ENCODE measurements at regions not wholly inside any gene's neighbourhood (a gene's known extent, or its start where the extent isn't known, plus 50 kb on each side); places are given as distances from the start of the nearest gene placed in this dataset.

GRCh38 chr19:29375429-29376119 lies 150.2 kb upstream of the VSTM2B start:
- no peak for DNase-seq

GRCh38 chr19:29376855-29377354 lies 148.9 kb upstream of the VSTM2B start:
- no peak for DNase-seq

- no peak for DNase-seq
Measured at GRCh38 chr19:29378126-29378525, 147.7 kb upstream of the VSTM2B start.

DNA sequence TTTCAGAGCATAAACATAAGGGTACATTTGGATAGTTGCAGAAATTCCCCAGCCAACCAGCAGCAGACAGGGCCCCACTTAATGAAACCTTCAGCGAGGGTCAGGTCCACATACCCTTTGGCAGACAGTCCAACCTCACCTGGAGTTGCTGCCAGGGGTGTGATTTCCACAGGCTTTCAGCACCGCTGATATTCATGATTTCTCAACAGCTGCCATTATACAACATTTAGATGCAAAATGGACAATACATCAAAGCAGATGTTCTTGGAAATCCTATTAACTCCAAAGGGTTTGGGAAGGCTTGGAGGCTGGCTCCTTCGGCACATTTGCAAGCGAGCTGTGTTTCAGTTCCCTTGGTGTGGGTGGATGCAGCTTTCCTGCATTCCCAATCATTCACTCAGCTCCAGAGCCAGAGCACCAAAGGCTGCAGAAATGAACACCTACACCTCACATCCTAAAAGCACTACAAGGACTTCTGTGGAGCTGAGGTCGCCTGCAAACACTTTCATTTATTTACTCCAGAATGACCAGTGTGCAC lies 147.2 kb upstream of the VSTM2B start:
- no peak for DNase-seq

DNA sequence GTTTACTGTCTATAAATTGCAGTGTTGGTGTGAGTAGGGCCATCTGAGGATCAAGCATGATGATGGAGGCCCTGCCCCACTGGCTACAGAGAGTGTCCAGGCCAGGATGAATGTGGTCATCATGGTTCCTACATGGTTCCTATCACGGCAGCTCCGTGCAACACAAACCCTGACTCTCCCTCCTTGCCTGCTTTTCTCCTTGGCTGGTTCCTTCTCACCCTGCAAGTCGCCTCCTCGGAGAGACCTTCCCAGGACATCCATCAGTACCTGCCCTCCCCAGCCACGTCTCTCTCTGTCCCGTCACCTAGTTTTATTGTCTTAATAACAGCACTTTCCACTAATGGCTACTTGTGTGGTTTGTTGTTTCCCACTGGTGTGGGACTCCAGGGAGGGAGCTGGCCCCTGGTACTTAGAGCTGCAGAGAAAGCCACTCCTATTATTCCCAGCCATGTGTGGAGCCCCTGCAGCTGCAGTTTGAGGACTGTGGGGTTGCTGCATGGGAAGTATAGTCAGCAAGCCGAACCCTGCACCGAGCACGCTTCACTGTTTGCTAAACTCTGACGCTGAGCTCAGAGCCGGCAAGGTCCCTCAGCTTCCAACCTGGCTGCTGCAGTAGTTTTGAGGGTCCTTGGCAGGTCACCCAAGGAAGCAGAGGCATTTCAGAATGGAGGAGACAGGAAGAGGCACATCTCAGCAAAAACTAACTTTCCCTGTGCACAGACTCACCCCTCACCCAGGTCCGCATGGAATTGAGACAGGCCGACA lies 146.4 kb upstream of the VSTM2B start:
- DNase-seq, result no peak

GRCh38 chr19:29380581-29380980 lies 145.2 kb upstream of the VSTM2B start:
- no peak for DNase-seq

DNA sequence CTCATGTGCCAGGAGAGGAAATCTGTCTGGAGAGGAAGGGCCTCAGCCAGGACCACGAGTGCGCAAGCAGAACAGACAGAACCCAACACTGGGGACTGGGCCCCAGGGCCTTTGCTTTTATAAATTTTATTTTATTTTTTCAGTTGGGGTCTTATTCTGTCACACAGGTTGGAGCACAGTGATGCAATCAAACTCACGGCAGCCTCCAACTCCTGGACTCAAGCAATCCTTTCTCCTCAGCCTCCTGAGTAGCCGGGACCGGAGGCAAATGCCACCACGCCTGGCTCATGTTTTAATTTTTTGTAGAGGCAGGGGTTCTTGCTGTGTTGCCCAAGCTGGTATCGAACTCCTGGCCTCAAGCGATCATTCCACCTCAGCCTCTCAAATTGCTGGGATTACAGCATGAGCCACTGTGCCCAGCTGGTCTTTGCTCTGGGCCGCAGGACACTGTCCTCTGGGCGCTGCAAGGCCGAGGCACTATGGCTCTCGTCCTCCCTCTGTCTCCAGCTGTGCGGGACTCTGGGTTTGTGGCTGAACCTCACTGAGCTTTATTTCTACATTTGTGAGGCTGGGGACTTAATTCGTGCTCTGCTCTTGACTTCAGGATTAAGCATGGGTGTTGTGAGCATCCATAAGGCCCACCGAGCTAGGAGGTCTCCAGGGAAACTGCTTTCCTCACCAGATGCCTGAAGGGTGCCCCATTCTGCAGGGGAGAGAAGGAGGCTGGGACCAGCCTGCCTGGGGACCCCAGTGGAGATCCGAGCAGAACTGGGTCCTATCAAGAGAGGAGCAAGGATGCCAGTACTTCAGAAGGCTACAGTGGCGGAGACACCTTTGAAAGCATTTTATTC lies 144.2 kb upstream of the VSTM2B start:
- no peak for DNase-seq

GRCh38 chr19:29383696-29384095 lies 142.1 kb upstream of the VSTM2B start:
- no peak for DNase-seq

DNA sequence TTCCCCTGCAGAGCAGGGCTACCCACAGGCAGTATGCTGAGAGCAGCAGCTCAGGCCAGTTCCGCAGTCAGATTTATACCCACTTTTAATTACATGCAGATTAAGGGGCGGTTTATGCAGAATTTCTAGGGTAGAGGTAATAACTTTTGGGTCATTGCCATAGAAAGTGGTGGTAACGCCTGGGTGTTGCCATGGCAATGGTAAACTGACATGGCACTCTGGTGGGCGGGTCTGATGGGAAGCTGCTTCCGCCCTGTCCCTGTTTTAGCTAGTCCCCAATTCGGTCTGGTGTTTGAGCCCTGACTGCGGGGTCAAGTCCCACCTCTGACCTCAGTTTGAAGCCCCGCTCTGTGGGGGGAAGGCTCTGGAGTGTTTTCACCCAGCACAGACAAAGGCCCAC lies 141.1 kb upstream of the VSTM2B start:
- DNase-seq, result no peak

DNA sequence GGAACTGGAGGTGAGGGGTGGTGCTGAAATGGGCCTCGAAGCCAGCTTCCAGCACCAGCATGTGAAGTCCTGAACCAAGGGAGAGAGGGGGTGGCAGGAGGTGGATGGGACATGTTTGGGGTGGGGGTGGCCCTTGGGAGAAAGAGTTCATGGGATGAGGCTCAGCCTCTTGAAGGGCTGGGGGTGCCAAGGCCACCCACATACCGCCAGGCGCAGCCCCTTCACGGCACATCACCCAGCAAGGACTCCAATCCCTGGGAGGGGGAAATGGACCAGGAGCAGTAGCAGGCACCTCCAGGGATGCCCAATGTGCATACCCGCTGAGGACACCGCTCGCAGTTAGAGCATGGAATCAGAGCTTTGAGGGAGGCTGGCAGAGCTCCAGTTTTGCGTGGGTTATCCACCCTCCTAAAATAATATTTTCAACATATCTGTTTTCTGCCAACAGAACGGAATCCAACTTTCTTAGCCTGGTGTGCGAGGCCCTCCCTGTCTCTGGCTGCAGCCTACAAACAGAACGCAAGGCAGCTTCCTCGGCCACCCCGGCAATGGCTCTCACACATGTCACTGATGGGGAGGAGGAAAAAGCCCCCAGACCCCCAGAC lies 140.5 kb upstream of the VSTM2B start:
- no peak for DNase-seq

- no peak for DNase-seq
Measured at GRCh38 chr19:29386970-29387369, 138.8 kb upstream of the VSTM2B start.

DNA sequence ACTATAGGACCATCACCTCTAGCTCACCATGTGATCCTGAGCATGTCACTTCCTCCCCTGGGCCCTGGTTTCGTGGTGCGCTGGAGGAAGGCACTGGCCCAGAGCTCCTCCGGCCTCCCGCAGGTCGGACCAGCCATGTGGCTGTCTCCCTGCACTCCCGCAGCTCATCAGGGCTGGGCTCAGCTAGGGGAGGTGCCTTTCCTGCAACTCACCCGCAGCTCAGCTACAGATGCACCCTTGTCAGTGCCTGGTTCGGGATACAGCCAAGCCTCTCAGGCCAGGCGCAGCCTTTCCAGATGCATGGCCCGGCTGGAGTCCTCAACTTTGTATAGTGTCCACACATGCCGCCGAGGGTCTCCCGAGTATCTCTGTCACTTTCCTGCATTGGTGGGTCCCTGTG lies 138.2 kb upstream of the VSTM2B start:
- no peak for DNase-seq

DNA sequence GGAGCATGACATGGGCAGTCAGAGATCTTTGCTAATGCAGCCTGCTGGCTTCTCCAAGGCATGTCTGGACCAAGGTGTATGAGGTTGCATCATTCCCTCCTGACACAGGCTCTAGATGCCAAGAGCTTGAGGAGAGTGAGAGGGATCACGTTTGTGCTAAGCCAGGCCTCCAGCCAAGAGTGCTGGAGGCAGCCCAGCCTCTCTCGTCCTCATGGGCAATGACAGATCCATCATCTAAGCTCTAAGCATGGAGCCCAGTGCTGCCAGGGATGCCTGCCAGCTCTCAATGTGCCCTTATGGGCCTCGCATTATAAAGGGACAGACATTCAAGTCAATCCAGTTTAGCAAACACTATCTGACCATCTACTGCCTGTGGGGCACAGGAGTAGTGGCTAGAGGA lies 136.3 kb upstream of the VSTM2B start:
- DNase-seq, result no peak

DNA sequence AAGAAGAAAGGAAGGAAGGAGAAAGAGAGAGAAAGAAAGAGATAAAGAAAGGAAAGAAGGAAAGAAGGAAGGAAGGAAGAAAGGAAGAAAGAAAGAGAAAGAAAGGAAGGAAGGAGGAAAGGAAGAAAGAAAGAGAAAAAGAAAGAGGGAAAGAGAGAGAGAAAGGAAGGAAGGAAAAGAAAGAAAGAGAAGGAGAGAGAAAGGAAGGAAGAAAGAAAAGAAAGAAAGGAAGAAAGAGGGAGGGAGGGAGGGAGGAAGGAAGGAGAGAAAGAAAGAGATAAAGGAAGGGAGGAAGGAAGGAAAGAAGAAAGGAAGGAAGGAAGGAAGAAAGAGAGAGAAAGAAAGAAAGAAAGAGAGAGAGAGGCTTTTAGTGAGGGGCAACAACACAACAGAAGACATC lies 135.1 kb upstream of the VSTM2B start:
- no peak for DNase-seq

GRCh38 chr19:29393915-29394460 lies 131.8 kb upstream of the VSTM2B start:
- no peak for DNase-seq

- DNase-seq, result no peak
Measured at GRCh38 chr19:29395111-29395733, 130.6 kb upstream of the VSTM2B start.

GRCh38 chr19:29395734-29396414 lies 129.9 kb upstream of the VSTM2B start:
- no peak for DNase-seq

DNA sequence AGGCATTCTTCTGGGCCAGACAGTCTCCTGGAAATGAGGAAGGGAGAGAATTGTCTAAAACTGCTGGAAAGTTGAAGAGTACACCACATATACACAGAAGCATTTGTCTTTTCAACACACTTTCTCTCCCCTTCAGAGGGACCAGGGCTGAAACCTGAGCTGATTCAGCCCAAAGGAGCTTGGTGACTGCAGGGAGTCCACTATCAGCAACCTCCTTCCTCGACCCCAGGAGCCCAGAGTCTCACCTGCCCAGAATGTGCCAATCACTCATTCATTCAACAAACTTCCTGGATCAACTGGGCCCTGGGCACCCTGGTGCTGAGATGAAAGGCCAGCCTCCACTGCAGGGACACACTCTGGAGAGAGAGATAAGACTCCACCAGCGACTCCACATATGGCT lies 128.9 kb upstream of the VSTM2B start:
- no peak for DNase-seq

DNA sequence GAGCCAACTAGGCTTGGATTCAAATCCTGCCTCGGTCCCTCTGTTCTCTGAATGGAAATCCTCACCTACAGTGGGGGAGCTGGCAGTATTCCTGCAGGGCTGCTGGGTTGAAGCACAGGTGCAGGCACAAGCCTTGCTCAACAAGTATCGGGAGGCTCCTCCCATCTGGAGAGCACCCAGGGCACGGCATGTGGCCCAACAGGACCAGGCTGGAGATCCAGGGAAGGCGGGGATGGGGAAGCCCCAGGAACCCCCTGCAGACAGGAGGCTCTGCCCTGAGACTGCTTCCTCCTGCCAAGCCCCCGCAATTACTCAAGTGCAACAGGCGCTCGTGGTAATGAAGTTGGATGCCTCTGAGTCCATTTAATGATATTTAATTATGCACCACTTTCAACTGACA lies 128.0 kb upstream of the VSTM2B start:
- DNase-seq, result no peak

DNA sequence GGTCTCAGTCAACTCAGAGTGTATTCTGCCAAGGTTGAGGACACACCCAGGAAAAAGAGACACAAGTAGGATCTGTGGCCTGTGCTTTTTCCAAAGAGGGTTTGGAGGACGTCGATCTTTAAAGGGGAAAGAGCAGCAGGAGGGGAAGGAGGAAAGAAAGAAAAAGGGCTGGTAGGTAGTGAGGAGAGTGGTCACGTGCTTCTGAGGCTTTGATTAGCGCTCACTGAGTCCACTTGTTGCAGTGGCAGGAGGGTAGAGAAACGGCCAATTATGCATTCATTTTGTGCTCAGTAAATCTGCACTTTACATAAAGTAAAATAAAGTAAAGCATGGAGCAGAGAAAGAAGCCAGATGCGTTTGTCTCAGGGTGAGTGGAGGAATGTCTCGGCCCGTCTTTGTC lies 126.0 kb upstream of the VSTM2B start:
- DNase-seq, result no peak

GRCh38 chr19:29400917-29401711 lies 124.7 kb upstream of the VSTM2B start:
- no peak for DNase-seq
